ENCODE measurements at regions not wholly inside any gene's neighbourhood (a gene's known extent, or its start where the extent isn't known, plus 50 kb on each side); places are given as distances from the start of the nearest gene placed in this dataset.

DNA sequence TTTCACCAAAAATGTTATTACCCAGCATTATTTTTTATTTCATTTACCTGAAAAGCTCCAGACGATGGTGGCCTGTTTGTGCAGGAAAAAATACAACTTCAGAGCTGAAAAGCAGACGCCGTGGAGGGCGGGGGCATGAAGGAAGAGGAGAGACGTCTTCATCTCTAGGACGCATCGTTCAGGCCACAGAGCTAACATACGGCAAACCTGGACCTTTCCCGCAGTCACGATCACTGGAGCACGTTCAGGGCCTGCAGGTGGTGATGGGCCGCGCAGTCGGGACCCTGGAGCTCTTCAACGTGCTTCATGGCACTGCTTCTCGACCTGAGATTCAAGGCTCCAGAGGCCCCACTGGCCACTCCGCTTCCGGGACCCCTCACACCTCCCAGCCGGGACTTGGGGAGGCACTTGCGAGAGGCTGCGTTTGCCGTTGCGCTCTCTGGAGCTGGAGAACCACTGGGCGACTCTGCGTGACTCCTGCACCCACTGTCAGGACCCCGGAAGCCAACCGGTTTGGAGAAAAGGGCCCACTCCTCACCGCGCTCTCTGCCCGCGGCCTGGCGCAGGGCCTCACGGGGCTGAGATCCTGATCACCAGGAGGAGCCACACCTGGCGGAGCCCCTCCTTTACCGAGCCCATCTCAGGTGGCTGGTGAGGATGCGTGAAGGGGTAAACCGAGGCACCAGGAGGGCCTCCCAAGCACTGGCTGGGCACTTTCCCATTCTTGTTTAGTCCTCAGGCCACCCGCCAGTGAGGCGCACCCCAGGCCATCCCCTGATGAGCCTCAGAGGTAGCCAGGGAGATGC is 164.4 kb upstream of the AFDN start (continued):
- TF ChIP-seq, protein P1, sequence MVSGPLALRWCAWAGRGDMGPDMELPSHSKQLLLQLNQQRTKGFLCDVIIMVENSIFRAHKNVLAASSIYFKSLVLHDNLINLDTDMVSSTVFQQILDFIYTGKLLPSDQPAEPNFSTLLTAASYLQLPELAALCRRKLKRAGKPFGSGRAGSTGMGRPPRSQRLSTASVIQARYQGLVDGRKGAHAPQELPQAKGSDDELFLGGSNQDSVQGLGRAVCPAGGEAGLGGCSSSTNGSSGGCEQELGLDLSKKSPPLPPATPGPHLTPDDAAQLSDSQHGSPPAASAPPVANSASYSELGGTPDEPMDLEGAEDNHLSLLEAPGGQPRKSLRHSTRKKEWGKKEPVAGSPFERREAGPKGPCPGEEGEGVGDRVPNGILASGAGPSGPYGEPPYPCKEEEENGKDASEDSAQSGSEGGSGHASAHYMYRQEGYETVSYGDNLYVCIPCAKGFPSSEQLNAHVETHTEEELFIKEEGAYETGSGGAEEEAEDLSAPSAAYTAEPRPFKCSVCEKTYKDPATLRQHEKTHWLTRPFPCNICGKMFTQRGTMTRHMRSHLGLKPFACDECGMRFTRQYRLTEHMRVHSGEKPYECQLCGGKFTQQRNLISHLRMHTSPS (CRISPR knock-in tag; IDR thresholded peaks at IDR 0.05; ENCODE audit: low read depth): no peak
- TF ChIP-seq ZNF143 (CRISPR knock-in tag; IDR thresholded peaks at IDR 0.05) (no peak), PITX1 (CRISPR knock-in tag; IDR thresholded peaks at IDR 0.05) (no peak; the same call in 1 of the 2 replicates), ZBTB20 (CRISPR knock-in tag; IDR thresholded peaks at IDR 0.05; ENCODE audit: borderline replicate concordance, low read depth) (no peak), DPF2 (CRISPR knock-in tag; IDR thresholded peaks at IDR 0.05; ENCODE audit: borderline replicate concordance, low read depth) (no peak), ZNF282 (IDR thresholded peaks at IDR 0.05; ENCODE audit: partially characterized antibody) (no peak), LCORL (IDR thresholded peaks at IDR 0.05) (no peak), LCORL (CRISPR knock-in tag; IDR thresholded peaks at IDR 0.05) (no peak), ZBTB38 (CRISPR knock-in tag; IDR thresholded peaks at IDR 0.05) (peak; percentile 93), KDM1A (CRISPR knock-in tag; IDR thresholded peaks at IDR 0.05) (no peak), ZNF441 (CRISPR knock-in tag; IDR thresholded peaks at IDR 0.05; ENCODE audit: borderline replicate concordance) (no peak), ZNF83 (CRISPR knock-in tag; IDR thresholded peaks at IDR 0.05; ENCODE audit: borderline replicate concordance) (no peak), ZFY (CRISPR knock-in tag; IDR thresholded peaks at IDR 0.05) (no peak), ZNF878 (CRISPR knock-in tag; IDR thresholded peaks at IDR 0.05) (no peak), KDM5A (IDR thresholded peaks at IDR 0.05; ENCODE audit: borderline replicate concordance, low read length) (no peak), ZNF510 (CRISPR knock-in tag; IDR thresholded peaks at IDR 0.05; ENCODE audit: low read depth) (no peak), ZNF264 (CRISPR knock-in tag; IDR thresholded peaks at IDR 0.05) (no peak), ZNF839 (CRISPR knock-in tag; IDR thresholded peaks at IDR 0.05; ENCODE audit: borderline replicate concordance) (no peak), SOX5 (CRISPR knock-in tag; IDR thresholded peaks at IDR 0.05; ENCODE audit: borderline replicate concordance) (no peak), REL (CRISPR knock-in tag; conservative IDR thresholded peaks at IDR 0.05) (no peak), ZKSCAN8 (CRISPR knock-in tag; IDR thresholded peaks at IDR 0.05; ENCODE audit: borderline replicate concordance) (no peak), HES4 (CRISPR knock-in tag; IDR thresholded peaks at IDR 0.05; ENCODE audit: borderline replicate concordance) (no peak)
- TF ChIP-seq, protein P2, sequence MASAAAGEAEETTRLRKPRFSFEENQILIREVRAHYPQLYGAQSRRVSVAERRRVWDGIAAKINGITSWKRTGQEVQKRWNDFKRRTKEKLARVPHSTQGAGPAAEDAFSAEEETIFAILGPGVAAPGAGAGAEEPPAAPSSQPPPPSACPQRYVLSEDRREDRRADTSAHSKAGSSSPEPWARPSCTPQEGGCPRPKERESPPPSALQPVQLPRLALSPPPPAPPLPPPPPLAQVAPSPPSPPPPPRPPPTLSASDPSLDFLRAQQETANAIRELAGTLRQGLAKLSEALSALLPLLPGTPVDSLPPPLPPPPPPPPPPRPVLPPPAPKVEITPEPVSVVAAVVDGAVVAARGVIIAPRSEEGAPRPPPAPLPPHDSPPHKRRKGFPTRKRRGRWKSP (CRISPR knock-in tag; IDR thresholded peaks at IDR 0.05): no peak
- TF ChIP-seq, protein P3, sequence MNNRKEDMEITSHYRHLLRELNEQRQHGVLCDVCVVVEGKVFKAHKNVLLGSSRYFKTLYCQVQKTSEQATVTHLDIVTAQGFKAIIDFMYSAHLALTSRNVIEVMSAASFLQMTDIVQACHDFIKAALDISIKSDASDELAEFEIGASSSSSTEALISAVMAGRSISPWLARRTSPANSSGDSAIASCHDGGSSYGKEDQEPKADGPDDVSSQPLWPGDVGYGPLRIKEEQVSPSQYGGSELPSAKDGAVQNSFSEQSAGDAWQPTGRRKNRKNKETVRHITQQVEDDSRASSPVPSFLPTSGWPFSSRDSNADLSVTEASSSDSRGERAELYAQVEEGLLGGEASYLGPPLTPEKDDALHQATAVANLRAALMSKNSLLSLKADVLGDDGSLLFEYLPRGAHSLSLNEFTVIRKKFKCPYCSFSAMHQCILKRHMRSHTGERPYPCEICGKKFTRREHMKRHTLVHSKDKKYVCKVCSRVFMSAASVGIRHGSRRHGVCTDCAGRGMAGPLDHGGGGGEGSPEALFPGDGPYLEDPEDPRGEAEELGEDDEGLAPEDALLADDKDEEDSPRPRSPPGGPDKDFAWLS (CRISPR knock-in tag; IDR thresholded peaks at IDR 0.05; ENCODE audit: borderline replicate concordance): no peak
- TF ChIP-seq, protein P4, sequence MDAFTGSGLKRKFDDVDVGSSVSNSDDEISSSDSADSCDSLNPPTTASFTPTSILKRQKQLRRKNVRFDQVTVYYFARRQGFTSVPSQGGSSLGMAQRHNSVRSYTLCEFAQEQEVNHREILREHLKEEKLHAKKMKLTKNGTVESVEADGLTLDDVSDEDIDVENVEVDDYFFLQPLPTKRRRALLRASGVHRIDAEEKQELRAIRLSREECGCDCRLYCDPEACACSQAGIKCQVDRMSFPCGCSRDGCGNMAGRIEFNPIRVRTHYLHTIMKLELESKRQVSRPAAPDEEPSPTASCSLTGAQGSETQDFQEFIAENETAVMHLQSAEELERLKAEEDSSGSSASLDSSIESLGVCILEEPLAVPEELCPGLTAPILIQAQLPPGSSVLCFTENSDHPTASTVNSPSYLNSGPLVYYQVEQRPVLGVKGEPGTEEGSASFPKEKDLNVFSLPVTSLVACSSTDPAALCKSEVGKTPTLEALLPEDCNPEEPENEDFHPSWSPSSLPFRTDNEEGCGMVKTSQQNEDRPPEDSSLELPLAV (CRISPR knock-in tag; conservative IDR thresholded peaks at IDR 0.05; ENCODE audit: low read depth): no peak
